CD4-positive, alpha-beta T cell treated with Interferon gamma for 1 hour (primary cell): ENCODE measurements at regions not wholly inside any gene's neighbourhood (a gene's known extent, or its start where the extent isn't known, plus 50 kb on each side); places are given as distances from the start of the nearest gene placed in this dataset.

Experiments
- DNase-seq: peaks from one replicate; pipeline ENCODE4 v3.0.0-alpha.2; 2020

DNA sequence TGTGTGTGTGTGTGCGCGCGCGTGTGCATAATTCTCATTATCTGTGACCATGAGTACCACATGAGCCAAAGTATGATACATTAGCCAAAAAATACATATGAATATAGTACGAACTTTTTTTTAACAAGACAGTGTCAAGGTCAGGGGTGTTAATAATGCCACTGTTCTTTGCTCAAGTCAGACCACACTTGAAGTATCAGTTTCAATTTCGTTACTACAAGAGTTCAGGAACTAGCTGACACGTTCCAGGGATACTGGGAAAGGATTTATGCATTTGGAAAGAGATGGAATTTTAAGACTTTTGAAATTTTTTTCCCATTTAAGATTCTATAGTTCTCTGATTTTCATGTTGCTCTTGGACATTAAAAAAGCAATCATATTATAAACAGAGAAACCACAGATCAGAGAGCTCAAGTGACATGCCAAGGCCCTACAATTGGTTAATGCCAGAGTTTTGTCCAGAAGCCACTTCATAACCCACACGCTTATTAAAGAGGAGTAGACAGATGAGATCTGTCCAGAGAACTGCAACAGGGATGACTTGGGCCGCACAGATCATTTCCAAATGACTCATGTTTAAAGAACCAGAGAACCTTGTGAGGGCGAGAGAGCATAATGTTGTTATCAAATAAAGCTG lies 718.8 kb upstream of the SGCG start:
- no peak for DNase-seq

DNA sequence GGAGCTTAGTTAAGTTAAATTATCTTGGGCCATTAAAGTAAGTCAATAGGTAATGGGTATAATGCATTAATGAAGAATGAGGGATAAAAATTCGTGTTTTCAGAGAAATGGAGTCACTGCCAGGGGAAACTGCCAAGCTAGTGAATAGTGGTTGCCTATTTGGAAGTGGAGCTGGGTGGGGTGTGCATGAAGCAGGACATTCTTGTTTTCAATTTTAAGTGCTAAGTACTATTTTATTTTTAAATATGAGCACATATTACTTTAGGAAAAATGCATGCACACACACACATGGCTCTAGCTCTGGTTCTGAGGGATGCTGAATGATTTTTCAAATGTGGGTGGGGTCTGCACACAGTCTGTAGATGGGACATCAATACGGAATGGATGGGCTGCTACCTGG lies 717.7 kb upstream of the SGCG start:
- no peak for DNase-seq

DNA sequence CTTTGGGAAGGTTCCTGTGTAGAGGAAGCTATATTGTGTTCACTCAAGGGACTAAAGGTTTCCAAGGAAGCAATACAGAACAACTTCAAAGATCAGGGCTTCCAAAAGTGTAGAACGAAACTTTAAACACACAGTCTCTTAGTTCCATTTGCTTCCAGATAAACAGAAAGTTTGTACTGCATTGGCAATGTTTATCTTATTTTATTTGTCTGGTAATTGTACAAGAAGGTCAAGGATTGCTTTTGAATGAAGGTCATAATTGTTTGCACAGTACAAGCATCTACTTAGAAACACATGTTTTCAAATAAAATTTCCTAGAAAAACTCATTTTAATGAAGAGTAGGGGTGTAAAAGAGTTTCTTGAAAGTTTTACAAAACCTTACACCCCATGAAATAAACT lies 712.7 kb upstream of the SGCG start:
- no peak for DNase-seq

DNA sequence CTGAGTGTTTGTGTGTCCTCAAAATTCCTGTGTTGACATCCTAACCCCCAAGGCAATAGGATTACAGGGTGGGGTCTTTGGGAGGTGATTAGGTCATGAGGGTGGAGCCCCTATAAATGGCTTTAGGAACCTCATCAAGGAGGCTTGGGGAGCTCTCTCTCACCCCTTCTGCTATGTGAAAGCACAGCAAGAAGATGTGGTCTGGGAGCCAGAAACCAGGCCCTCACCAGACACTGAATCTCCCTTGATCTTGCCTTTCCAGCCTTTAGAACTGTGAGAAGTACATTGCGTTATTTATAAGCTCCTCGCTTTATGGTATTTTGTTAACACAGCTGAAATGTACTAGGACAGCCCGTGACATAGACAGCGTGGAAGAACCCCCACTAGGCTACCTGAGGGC lies 712.0 kb upstream of the SGCG start:
- no peak for DNase-seq

DNA sequence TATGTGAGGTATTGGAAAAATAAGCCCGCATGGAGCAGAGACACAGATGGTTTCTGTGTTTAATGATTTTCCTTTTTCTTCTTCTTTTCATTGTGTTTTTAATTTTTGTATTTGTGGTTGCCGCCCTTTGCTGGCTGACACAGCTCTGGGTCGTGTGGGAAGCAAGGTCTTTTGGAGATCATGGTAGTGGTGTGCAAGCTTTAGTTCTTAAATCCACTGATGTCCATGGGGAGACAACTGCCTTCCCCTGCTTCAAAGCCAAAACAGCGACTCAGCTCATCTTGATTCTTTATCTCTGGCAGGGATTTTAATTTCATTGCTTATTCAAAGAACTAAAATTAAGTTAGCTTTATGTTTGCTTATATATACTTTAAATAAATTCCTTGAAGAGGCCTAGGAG lies 711.3 kb upstream of the SGCG start:
- no peak for DNase-seq

DNA sequence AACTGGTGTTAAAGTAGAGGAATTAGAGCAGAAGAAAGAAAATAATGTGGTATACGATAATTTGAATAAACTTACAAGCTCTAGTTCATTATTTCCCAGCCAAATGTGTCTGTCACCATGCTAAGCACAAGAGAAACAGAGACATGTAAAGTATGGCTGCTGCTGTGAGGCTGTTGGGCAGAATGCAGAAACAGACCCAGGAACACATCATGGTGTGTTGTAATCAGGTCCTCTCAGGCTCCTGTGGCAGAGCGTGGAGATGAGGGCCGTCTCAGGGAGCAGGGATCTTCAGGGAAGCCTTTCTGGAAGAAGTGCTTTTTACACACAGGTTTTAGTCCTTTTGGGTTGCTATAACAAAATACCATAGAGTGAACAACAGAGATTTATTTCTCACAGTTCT lies 710.7 kb upstream of the SGCG start:
- DNase-seq: no peak

DNA sequence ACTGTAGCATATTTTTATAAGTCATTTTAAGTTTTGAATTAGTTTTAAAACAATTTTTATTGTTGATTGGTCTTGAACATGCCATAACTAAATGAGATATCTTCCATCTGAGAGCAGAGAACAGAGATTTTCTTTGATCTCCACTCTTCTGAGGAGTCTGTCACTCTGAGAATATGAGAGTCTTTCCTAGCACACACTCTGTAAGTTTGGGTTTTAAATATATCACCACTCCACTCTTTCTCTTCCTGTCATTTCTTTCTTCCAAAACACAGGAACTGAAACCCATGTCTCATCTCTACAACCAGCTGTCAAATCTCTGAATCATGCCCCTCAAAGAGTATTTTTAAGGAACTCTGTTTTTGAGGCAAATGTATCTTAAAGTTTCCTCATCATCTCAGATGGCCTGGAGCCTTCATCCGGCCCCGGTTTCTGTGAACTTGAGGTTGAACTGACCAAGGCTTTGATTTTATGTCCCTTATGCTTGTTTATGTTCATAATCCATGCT lies 698.2 kb upstream of the SGCG start:
- no peak for DNase-seq

DNA sequence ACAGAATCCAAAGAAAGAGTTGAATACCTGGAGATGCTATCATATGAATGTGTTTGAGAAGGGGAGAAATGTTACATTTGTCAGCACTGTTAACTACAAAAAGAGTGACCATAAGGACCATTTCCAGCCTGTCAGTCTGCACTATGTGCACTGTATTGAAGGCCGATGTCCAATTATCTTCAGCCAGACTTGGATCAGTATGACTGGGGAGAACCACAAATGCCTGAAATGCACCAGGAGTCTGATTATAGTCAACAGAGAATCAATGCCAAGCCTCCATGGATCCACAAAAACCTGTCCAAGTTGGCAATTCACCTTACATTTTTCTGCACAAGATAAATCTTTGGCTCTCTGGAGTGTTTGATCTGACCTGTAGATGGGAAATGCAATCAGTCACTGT lies 697.5 kb upstream of the SGCG start:
- DNase-seq: no peak

DNA sequence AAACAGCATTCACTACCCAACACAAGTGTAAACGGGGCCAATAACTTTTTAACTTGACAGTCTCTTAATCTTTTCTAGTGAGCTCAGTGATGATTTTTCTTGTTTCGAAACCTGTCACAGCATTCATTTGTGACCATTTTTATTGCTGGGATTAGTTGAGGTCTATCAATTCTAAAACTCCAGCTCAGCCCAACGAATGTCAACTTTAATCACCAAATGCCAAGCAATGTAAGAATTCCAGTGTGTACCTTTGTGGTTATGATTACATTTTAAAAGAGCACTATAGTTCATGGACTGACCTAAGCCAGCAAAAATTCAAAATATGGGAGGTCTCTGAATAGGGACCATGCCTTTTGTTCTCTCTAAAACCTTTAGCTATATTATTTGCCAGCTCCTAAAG lies 694.3 kb upstream of the SGCG start:
- no peak for DNase-seq

DNA sequence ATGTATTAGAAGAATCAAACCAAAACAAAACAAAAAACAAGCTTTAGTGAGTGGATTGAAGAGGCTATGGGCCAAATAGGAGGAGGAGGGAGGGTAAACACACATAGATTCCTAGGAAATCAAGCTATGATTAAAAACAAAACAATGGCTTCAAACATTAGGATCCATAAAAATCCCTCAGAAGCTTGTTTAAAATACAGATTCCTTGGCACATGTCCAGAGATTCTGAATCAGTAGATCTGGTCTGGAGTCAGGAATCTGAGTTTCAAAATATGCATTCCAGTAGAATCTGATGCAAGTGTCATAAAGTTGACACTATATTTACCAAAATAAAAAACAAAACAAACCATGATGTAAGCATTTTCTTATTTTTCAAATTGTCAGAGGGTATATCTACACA lies 692.8 kb upstream of the SGCG start:
- DNase-seq: no peak

DNA sequence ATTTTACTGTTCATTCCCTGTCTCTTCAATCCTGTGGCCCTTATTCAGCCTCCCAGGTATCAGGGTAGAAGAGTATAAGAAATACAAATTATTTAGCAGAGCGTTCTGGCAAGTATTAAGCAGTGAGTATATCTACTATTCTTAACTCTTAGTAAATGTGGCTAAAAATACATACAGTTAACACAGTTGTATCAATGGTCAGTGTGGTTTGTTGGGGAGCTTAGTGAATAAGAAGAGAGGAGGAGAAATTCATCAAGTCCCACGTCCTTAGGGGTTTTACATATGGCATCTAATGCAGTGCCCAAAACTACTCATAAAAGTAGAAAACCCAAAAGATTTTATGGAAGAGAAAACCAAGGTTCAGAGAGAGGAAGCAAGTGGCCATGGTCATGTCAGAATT lies 691.0 kb upstream of the SGCG start:
- no peak for DNase-seq

DNA sequence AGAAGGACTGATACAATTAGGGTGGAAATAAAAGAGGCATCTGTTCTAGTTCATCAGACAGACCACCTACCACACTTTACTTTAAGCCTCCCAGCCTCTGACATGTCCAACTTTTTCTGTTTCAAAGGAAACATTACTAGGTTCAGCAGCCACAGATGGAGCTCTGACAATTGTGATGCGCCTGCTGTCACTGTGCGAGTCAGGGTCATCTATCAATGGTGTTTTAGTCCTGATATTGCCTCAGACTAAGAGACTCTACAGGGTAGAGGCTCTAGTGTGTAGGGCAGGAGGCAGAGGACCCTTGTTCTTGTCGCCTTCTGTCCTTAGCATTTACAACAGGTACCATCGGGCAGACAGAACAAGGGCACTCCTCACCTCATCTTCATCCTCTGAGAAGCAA lies 685.0 kb upstream of the SGCG start:
- no peak for DNase-seq

DNA sequence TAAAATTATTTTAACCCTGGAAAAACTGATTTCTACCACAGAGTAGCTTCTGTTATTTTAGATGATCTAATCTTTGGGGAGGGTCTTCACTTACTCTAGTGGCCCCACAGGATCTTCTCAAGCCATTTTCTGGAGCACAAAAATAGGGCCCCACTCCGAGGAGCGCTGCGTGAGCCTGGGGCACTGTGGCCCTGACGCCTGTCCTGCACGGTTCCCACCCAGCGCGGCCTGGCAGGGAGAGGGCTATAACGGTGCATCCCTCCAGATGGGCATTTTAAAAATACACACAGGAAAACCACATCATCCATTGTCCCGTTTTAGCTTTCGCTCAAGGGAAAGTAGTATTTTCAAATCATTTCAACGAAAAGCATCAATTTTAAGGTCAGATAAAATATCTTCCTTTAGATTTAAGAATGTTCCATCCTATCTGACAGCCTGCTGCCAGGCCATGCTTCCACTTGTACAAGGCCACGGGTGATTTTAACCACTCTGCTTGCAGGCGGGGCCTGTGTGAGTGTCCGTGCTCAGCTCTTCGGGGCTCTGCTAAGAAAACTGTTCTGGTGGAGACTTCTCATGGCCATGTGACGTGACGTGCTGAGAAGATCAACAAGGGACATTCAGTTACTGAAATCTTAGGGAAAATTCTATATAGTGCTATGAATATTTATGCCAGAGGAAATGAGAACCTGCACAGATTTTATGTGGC lies 683.8 kb upstream of the SGCG start:
- no peak for DNase-seq

DNA sequence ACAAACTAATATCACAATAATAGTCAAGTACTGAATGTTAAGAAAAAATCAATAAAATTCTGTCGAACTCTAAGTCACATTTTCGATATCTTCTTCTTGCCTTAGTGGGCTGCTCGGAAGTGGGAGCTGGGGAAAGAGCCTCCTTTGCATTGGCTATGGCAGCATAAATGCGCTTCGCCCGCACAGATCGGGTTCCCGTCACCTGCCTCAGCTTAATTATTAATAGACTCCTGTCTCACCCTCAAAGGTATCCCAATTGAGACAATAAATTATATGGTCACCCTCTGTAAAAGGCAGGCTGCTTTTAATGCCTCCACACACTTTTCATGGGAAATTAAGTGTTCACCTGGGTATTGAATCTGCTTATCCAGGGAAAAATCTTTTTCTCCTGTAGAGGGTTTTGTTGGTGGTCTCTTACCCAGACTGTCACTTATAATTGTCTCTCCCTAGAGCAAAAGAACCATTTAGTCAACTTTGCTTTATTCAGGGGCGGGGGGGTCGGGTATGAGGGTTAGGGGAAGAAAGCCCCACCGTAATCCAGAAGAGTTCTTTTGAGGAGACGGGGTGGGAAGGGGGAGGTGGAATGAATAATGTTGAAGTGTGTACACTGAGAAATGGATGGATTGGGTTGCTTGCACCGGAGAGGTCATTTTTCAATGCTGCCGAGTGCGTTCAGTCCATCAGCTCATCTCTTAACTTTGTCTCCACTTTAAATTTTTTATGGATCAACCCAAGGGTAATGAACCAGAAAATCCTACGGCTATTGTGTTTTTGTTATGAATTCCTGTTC lies 682.6 kb upstream of the SGCG start:
- no peak for DNase-seq

DNA sequence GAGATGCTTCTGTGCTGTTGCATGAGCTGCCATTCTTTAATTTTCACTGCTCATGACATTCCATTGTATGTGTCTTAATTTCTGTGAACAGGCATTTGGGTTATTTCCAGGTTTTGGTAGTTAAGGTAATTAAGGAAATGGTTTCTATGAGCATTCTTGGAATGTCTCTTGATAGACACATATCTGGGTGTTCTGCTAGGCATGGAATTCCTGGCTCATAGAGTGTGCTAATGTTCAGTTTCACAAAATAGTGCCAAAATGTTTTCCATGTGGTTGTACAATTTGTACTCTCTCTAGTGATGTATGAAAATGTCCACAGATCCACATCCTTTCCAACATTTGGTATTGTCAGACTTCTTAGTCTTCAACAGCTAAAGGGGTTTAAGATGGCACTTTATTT lies 680.9 kb upstream of the SGCG start:
- no peak for DNase-seq

DNA sequence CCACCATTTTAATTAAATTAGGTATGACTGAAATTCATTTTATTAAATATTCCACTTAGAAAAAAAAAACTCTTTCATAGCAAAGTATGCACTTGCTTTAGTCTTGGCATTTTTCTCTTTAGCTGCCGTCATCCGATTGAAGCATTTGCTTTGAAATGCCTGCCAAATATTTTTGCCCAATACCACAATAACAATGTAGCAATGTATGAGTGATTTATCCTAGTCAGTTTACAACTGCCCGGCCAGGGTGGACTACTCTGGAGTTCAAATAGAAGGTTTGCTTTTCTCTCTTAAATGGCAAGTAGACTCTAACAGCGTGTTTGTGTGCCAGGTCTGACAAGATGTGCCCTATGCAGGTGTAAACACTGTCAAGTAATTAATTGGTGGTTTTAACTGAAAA lies 675.3 kb upstream of the SGCG start:
- no peak for DNase-seq

DNA sequence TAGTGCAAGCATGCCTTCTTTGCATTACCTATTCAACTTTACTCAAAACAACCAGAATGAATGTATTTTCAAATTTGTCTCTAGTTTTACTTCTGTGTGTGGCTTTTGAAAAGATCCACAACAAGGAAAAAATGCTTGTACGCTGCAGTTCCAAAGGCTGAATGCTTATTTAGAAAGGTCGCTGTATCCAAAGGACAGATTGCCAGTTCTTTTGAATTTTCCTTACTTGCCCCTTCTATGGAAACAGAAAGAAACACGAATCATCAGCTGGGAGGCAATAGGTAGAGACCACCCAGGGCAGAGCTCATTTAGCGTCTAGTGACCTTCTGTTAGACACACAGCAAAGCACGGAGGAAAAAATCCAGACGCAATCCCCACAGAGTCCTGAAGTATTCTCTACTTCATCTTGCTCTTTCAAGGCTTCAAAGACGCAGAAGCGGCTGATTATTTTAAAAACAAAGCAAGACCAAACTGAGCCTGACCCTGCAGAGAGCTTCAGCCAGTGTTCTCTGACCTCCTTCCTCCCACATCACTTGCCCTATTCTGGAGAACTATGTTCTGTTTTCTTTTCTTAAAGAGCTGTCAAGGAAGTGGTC lies 674.6 kb upstream of the SGCG start:
- DNase-seq: no peak

DNA sequence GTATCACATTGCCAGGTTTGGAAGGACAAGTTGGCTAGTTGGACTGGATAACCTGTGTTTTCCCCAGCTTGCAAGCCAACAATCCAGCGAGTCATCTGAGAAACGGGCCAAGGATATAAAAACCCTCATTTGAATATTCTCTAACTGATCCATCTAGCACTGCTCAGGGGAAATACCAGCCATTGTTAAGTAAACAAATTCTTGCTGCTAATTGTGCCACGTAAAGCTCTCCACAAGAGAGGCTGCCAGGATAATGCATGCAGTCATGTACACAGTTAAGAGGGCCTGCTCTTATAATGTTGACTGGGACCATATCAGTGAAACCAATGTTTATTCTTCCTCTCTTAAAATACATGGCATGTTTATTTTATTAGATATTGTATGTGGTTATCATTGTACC lies 663.2 kb upstream of the SGCG start:
- DNase-seq: no peak

DNA sequence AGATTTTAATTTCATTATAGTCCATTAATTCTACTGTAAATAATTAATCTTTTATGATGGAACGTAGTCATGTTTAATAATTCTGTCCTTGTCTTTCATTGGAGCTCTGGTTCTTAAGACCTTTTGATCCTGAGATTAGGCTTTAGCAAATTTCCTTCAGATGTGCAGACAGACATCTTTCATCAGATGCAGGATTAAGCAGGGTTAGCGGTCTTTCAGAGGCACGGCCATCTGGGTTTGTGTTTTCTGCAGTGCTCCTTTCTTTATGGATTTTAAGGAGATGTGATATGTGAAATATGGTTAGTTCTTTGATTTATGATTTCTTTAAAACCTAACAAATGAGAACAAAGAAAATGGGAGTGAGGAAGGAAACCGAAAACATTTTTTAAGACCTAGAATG lies 643.9 kb upstream of the SGCG start:
- no peak for DNase-seq

DNA sequence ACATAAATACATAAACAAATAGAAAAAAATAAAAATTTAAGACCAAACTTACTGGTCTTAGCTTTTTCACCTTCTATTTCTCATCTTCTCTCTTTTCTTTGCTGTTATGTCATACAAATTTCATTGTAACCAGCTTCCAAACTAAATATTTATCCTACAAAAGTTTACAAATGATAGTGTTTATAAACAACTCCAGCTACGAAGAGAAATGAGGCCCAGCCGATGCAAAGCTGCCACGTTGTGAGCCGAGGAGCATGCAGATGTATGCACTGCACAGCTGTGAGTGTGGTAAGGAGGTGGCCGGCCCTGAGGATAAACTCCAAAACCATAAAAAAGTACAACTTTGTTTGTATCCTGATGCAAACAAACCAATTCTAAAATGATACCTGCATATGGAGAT lies 642.4 kb upstream of the SGCG start:
- no peak for DNase-seq

DNA sequence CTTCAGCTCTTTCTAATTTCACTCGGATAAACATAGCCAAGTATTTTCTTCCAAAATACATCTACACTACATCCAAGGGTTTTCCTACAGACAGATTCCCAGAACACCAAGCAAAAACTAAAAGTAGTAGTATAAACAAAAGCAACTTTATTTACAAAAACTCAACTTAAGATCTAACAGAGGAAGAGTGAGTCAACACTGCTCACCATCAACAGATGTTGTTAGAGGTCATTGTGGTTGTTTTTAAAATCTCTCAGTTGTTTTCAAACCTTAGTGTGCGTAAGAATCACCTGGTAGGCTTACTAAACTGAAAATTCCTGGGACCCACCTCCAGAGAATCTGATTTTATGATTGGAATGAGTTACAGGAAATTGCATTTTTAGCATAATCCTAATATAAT lies 631.7 kb upstream of the SGCG start:
- DNase-seq: no peak

DNA sequence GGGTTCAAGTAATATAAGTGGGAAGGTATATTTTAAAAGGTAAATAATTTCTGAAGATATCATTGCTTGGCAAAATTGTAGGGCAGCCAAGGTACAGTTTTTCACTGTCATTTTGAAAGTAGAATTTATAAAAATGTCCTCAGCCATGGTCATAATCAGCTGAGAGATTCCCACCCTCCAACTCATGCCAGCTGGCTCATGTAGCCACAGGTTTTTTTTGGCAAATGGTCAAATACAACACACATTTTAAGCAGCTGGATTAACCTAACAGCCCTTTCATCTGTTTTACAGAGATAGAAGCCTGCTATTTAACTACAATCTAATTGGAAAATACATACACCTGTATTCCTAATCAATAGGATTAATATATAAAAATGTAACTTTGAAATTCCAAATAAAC lies 619.2 kb upstream of the SGCG start:
- DNase-seq: no peak

DNA sequence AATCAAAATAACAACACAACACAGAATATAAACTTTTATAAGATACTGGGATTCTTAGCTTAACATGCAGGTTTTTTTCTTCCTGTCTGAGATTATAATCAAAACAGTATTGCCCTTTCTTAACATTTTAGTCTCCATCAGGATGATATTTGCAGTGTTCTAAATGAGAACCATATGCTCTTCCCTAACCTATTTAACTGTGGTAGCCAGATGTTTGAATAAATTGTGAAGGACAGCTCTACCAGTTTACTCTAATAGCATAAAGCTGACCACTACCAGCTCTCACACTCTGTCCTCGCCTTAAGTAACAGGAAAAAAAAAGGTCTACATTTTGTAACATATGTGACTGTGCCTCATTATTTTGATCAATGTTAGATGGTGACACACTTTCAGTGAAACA lies 618.7 kb upstream of the SGCG start:
- DNase-seq: no peak

DNA sequence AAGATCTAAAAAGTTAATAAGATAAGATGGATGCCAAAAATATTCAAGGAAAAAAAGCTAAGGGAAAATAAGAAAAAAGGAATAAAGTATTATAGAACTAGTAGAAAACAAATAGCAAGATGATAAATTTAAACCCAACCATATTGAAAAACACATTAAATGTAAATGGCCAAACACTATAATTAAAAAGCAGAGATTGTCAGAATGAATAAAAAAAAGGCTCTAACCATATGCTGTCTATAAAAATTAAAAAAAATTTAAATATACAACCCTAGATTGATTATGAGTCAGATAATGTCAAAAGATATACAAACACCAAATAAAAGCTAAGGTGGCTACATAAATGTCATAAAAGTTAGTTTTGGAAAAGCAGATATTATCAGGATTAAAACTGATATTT lies 617.5 kb upstream of the SGCG start:
- DNase-seq: no peak
